ENCODE measurements at regions not wholly inside any gene's neighbourhood (a gene's known extent, or its start where the extent isn't known, plus 50 kb on each side); places are given as distances from the start of the nearest gene placed in this dataset.
"Not testable (repeated sequence)": the region's sequence is repeated elsewhere in the genome, so short reads cannot be mapped to it uniquely, and the experiment has no call there.

GRCh38 chr1:30519201-30519763, 204.1 kb downstream of the MATN1 start:
- no peak for DNase-seq (ENCODE audit: low read depth)
- no peak overlapping the region for H3K4me3 ChIP-seq (ENCODE audit: low read depth, low read length)
- TF ChIP-seq CTCF (conservative IDR thresholded peaks at IDR 0.05; ENCODE audit: low read depth, low read length) = no peak

GRCh38 chr1:30518696-30519095, 204.7 kb downstream of the MATN1 start:
- no peak for TF ChIP-seq CTCF (conservative IDR thresholded peaks at IDR 0.05; ENCODE audit: low read depth, low read length)
- DNase-seq (ENCODE audit: low read depth) = no peak
- no peak overlapping the region for H3K4me3 ChIP-seq (ENCODE audit: low read depth, low read length)

- TF ChIP-seq CTCF (conservative IDR thresholded peaks at IDR 0.05; ENCODE audit: low read depth, low read length) = no peak
- DNase-seq (ENCODE audit: low read depth) = no peak
- H3K4me3 ChIP-seq (ENCODE audit: low read depth, low read length) = no peak overlapping the region
Measured at GRCh38 chr1:30518186-30518585, 205.2 kb downstream of the MATN1 start.

GRCh38 chr1:30517666-30518065, 205.7 kb downstream of the MATN1 start:
- DNase-seq (ENCODE audit: low read depth); H3K4me3 ChIP-seq (ENCODE audit: low read depth, low read length): not testable (repeated sequence)

GRCh38 chr1:30517241-30517640, 206.1 kb downstream of the MATN1 start:
- DNase-seq (ENCODE audit: low read depth); H3K4me3 ChIP-seq (ENCODE audit: low read depth, low read length): not testable (repeated sequence)

- TF ChIP-seq CTCF (conservative IDR thresholded peaks at IDR 0.05; ENCODE audit: low read depth, low read length) = no peak
- no peak for DNase-seq (ENCODE audit: low read depth)
- no peak overlapping the region for H3K4me3 ChIP-seq (ENCODE audit: low read depth, low read length)
Measured at GRCh38 chr1:30516485-30516858, 206.9 kb downstream of the MATN1 start.

GRCh38 chr1:30515755-30516484, 207.5 kb downstream of the MATN1 start:
- DNase-seq (ENCODE audit: low read depth) = no peak
- no peak overlapping the region for H3K4me3 ChIP-seq (ENCODE audit: low read depth, low read length)
- TF ChIP-seq CTCF (conservative IDR thresholded peaks at IDR 0.05; ENCODE audit: low read depth, low read length) = no peak

GRCh38 chr1:30514945-30515344, 208.4 kb downstream of the MATN1 start:
- DNase-seq (ENCODE audit: low read depth) = no peak
- H3K4me3 ChIP-seq (ENCODE audit: low read depth, low read length) = no peak overlapping the region
- no peak for TF ChIP-seq CTCF (conservative IDR thresholded peaks at IDR 0.05; ENCODE audit: low read depth, low read length)

Data from epithelial cell of proximal tubule (primary cell).